HT1080 (cell line): ENCODE measurements at regions not wholly inside any gene's neighbourhood (a gene's known extent, or its start where the extent isn't known, plus 50 kb on each side); places are given as distances from the start of the nearest gene placed in this dataset.
"Not testable (repeated sequence)": the region's sequence is repeated elsewhere in the genome, so short reads cannot be mapped to it uniquely, and the experiment has no call there.

Experiments used
- DNase-seq: peaks from one replicate; pipeline ENCODE4 v3.0.0-alpha.2; 2015; ENCODE audit warnings: low read depth

DNA sequence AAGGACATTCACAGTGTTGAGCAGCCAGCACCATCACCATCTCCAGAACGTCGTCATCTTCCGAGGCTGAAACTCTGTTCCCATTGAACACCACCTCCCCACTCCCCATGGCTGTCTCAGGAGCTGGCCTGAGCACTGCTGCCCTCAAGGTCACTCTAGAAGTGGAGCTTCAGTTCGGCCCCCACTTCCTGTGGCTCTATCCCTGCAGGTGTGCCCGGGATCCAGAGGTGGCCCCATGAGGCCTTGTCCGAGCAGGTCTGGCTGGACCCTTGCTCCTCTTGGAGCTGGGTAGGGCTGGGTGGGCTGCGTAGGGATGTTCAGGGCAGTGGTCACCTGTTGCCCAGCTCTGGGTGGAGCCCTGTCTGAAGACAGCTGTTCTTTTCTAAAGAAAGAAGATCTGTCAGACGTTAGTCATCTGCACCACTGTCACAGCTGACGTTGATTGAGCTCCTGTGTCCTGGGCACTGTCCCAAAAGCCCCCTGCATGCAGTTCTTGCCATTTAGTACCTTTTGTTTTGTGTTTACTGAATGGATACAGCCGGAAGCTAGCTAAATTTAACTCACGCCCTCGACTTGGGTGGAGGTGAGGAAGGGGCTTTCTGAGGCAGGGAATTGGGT lies 75.5 kb upstream of the CLDN5 start:
- DNase-seq = no peak

DNA sequence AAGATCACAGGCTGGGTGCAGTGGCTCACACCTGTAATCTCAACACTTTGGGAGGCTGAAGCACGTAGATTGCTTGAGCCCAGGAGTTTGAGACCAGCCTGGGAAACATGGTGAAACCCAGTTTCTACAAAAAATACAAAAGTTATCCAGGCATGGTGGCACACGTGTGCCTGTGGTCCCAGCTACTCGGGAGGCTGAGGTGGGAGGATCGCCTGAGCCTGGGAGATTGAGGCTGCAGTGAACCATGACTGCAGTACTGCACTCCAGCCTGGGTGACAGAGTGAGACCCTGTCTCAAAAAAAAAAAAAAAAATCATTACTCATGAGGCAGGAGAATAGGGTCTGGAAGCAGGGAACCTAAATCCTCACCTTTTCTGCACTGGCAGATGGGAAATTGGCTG lies 79.1 kb upstream of the CLDN5 start:
- not testable (repeated sequence) for DNase-seq

GRCh38 chr22:19603767-19604166 lies 79.6 kb upstream of the CLDN5 start:
- no peak for DNase-seq

DNA sequence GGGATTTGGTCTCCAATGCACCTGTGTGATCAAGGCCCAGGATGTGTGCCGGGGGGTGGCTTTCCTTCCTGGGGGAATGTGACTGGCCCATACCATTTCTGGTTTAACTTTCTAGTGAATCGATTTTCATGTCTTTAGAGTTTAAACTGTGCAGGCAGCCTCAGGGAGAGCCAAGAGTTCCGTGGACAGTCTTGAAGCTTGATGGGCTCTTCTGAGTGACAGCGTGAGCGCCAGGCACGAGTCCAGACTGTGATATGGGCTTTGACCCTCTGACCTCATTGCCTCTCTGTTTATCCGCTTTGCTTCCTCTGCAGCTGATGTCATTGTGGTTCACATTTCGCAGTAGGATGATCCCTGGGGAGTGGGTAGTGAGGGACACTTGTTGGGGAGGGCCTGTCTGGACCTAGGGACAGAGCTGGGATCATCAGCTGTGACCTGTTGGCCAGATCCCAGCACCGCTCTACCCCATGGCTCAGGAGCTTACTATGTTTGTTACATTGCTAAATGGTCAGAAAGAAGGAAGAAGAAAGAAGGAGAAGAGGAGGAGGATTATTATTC lies 80.6 kb upstream of the CLDN5 start:
- no peak for DNase-seq

GRCh38 chr22:19605508-19606331 lies 81.5 kb upstream of the CLDN5 start:
- no peak for DNase-seq

DNA sequence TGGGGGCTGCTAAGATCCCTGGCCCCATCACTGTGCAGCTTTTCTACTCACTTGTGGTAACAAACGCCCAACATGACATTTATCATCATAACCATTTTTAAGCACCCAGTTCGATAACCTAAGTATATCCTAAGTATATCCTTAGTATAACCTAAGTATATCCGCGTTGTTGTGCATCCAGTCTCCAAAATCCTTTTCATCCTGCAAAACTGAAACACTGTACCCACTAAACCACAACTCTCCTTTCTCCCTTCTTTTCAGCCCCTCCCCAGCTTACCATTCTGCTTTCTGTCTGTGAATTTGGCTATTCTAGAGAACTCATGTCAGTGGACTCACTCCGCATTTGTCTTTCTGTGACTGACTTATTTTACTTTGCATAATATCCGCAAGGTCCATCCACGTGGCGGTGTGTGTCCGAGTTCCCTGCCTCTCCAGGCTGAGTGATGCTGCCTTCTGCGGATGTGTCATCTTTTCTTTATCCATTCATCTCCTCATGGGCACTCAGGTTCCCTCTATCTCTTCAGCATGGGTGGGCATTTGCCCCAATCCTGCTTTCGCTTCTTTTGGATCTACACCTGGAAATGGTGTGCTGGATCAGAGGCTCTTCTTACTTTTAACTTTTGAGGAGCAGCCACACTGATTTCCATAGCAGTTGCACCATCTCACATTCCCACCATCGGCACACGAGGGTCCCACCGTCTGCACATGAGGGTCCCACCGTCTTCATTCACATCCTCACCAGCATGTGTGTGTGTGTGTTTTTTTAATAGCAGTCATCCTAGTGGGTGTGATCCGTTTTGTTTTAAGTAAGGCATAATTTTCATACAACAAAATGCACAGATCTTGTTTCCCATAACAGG lies 82.4 kb upstream of the CLDN5 start:
- DNase-seq = no peak

- DNase-seq = no peak
Measured at GRCh38 chr22:19607192-19608002, 83.2 kb upstream of the CLDN5 start.

DNA sequence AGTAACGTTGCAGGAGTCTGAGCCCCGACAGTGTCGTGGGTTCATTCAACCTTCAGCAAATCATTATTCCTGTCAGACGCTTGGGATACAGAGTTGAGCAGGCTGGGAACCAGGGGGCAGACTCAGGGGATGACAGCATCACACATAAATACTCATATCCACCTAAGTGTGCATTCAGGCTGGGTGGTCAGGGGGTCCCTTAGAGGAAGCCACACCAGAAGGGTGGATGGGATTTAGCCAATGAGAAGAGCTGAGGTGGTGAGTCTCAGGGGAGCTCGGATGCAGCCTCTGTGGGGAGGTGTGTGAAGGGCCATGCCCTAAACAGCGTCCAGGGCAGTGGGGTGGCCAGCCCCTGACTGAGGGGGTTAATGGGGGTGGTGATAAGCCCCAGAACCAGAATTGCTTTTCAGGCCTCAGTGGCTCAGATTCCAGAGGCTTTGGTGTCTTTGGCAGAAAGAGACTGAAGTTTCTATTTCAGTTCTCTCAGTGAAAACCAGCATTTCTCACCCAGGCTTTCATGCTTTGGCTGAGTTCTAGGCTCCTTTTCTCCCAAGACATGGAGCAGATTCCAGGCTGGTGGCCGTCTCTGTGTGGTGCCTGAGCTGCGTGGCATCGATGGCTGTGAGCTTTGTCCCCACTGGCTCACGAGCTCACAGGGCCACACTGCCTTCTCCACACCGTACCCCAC lies 83.9 kb upstream of the CLDN5 start:
- no peak for DNase-seq

DNA sequence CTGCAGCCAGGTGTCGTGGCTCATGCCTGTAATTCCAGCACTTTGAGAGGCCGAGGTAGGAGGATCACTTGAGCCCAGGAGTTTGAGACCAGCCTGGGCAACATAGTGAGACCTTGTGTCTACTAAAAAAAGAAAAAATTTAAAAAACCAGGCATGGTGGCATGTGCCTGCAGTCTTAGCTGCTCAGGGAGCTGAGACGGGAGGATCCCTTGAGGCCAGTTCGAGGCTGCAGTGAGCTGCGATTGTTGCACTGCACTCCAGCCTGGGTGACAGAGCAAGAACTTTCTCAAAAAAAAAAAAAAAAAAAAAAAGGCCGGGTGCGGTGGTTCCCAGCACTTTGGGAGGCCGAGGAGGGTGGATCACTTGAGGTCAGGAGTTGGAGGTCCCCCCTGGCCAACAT lies 85.5 kb upstream of the CLDN5 start:
- not testable (repeated sequence) for DNase-seq

DNA sequence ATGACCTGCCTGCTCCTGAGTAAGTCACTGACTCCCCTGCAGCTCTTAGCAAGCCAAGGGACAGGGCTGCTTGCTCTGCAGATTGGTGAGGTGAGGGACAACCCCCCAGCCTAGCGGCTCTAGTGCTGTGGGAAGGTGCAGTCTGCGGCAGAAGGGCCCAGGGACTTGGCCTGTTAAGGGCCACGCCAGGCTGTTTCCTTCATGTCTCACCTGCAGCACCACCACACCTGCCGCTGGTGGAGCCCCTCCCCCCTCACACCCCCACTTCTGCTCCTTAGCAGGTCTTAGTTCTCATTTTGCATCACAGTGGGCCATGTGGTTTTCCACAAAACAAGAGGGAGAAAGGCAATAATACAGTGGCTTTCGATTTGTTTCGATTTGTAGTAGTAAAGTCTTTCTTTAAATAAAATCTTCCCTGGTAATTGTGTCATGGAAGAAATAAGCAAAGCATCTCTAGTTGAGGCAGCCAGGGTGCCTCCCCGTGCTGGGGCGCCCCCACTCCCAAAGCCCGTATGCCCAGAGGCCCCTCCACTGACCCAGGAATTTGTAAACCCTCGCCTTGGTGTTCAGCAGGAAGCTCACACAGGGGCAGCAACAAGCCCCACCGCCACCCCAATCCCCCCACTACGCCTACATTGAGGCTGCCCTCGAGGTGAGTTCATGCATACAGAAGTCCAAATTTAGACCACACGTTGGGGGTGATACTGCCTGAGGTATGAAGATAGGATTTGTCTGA lies 86.5 kb upstream of the CLDN5 start:
- DNase-seq = no peak

GRCh38 chr22:19611590-19611989 lies 87.4 kb upstream of the CLDN5 start:
- DNase-seq = no peak

DNA sequence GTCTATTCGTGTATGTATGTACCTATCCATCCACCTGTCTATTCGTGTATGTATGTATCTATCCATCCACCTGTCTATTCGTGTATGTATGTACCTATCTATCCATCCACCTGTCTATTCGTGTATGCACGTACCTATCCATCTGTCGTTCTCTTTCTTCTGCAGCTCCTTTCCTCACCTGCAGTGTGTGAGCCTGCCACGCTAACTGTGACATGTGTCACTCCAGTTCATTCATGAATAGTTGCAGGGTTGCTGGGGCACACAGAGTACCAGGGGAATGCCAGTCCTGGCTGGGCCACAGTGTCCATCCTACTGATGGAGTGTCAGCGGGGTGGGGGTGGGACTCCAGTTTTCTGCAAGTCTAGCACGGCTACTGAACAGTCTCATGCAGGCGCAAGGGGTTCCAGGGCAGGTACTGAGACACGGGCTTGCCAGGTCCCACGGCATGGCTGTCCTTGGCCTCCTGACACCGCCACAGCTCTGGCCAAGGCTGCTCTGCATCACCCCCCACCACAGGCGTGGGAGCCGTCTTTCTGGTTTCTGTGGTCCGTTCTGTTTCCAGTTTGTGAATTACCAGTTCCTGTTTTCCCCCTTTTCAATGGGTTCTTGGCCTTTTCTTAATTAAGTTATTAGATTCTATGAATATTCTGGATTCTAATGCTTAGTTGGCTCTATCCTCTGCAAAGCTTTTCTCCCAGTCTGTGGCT lies 88.8 kb upstream of the CLDN5 start:
- no peak for DNase-seq

DNA sequence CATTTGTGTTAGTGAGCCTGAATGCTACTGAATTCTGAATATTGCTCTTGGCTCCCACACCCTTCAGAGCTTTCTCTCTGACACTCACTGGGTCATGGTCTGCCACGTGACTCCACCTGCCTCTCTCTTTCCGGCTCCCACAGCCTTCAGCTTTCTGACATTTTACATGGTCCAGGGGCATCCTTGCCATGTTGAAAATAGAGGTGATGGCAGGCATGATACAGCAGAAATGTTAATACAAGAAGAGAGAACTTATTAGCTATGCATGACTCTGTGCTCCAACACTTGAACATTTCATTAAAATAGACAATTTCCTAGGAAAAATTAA lies 90.3 kb upstream of the CLDN5 start:
- DNase-seq = no peak

GRCh38 chr22:19615001-19615461 lies 90.8 kb upstream of the CLDN5 start:
- DNase-seq = no peak

GRCh38 chr22:19615867-19616581 lies 91.8 kb upstream of the CLDN5 start:
- DNase-seq = no peak

- no peak for DNase-seq
Measured at GRCh38 chr22:19619144-19620009, 94.9 kb upstream of the SEPTIN5 start.

- DNase-seq = no peak
Measured at GRCh38 chr22:19620742-19621371, 93.4 kb upstream of the SEPTIN5 start.
